Suppressor macrophage treated with lipopolysaccharide for 4 hours (primary cell): ENCODE measurements at regions not wholly inside any gene's neighbourhood (a gene's known extent, or its start where the extent isn't known, plus 50 kb on each side); places are given as distances from the start of the nearest gene placed in this dataset.
A peak's percentile ranks its signal among the peaks of the same experiment; 100 is the strongest.

Experiments used
- DNase-seq: peaks from one replicate; pipeline ENCODE4 v3.0.0-alpha.2; 2020

DNA sequence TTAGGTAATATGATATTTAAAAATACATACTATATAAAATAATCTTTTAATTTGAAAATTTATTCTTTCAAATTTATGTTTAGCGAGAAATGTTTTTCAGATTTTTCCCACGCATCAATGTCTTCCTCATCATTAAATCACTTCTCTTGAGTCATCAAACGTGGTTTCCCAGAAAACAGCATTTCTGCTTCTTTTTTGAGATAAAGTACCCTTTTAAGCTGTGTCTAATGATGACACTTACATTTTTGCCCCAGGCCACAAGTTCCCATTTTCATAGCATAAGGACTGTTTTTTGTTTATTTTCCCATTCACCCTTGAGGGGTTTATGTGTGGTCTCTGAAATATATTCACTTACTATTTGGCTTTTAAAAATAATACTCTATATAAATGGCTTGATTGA is 139.0 kb upstream of the HS3ST3A1 start:
- DNase-seq = peak; percentile 39

DNA sequence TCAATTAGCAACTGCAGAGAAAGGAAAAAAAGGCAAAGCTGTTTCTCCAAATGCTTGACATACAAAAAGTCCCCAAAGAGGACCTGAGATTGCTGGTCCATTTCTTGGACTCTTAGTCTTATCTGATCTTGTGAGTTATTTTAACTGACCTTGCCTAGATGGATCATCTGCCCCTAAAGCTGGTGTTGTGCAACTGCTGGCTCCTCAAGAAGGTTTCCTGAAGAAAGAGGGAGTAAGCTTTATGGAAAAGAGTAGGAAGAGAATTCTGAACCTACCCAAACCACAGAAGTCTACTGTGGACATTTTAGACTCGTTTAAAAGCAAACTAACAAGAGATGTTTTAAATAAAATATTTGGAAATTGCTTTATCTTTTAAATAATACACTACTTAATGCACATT is 140.0 kb upstream of the HS3ST3A1 start:
- DNase-seq = no peak

DNA sequence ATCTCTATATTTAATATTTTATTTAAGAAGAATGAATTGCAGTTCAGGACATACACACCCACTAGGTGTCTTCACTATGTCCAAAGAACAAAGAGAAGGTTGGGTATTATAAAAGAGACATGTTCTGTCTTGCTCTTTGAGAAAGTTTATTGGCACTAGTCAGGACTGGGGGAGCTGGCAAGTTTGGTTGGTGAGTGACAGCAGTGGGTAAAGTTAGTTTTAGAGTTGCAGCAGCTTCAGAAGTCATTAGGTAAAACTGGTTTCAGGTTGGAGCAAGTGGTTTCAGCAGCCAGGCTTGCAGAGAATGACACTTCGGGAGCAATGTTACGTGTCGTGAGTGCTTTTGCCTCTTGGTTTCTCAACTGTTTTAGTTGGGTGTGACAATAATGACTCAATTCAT is 142.2 kb upstream of the HS3ST3A1 start:
- DNase-seq = no peak

DNA sequence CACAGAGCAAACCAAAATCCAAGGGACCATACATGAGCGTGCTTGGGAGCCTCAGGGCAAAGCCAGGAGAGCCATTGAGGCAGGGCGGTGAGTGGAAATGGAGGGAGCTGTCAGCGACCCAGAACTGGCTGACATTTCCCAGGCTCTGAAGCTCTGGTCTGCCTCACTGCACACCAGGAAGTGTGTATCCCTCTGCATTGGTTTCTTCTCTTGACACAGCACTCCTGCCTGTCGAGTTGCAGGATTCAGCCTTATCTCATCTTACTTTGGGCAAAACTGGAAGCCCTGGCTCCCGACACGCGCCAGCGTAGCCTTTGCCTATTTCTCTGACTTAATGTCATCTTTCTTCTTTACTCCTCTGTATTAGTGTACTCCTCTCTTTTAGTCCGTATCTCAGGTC is 144.7 kb upstream of the HS3ST3A1 start:
- no peak for DNase-seq

- DNase-seq = no peak
Observed at GRCh38 chr17:13749166-13749890, 147.6 kb upstream of the HS3ST3A1 start.

DNA sequence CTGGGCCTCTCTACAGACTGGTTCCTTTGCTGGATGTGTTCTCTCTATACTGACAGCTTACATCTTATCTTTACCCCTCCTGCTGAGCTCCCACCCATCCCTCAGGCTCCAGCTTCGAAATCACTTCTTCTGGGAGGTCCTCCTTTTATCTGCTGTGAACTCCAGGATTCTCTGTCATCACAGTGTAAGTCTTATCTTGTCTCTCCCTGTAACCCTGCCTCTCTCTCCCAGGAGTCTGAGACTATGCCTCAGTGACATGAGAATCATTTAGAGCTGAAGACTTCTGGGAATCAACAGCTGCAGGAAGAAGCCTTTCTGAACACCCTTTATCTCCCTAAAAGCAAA is 148.1 kb upstream of the HS3ST3A1 start:
- DNase-seq = no peak

GRCh38 chr17:13750816-13751793 is 149.4 kb upstream of the HS3ST3A1 start:
- no peak for DNase-seq

- DNase-seq = no peak
Observed at GRCh38 chr17:13753154-13753553, 151.4 kb upstream of the HS3ST3A1 start.

GRCh38 chr17:13753771-13754170 is 152.0 kb upstream of the HS3ST3A1 start:
- no peak for DNase-seq

- DNase-seq = no peak
Observed at GRCh38 chr17:13755851-13756250, 154.1 kb upstream of the HS3ST3A1 start.

- no peak for DNase-seq
Observed at GRCh38 chr17:13756763-13757162, 155.0 kb upstream of the HS3ST3A1 start.

DNA sequence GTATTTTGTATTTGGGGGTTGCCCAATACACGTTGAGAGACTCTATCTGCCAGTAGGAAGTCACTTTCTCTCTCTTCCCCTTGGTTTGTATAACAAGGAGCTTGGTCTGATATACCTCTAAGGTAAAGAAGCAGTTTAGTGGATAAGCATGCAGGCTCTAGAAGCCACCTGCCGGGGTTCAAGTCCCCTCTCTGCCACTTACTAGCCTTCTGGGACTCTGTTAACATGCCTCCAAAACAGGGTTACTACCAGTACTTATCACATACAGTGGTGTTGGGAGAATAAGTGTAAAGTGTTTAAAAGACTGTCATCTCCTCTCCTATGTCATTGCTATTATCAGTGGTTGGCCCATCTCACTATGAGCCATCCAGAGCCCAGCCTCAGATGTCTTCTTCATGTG is 156.1 kb upstream of the HS3ST3A1 start:
- DNase-seq = no peak

DNA sequence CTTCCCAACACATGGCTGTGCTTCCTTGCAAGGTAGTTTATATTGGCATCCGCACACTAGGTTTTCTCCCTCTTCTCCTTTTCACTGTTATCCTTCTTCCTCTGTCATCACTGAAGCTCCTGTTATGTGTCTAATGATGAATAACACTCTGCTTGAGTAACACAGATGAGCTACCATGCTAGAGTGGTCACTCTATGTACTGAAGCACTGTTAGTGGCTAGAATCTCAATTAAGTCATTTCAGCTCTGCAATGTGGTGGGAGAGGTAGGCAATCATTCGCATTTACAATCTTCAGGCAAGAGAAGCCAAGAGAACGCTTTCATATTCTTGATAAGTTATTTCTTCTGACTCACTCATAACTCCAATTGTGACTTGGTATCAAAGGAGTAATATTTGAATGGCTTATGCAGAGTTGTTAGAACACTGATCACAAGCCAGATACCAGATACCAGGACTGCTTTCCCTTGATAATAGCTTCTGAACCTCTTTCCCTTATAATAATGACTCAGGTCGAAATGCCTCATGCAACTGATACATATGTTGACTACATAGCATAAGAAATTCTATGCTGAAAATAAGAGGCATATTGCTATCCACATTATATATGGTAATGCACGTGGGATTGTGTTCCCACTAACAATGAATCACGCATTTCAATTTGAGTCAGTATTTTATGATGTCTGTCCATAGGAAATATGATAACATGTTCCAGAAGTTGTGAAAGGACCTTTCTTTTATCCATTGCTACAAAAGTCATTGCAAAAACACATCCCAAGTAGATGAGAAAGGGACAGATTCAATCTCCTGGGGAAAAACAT is 158.0 kb upstream of the HS3ST3A1 start:
- DNase-seq = no peak

DNA sequence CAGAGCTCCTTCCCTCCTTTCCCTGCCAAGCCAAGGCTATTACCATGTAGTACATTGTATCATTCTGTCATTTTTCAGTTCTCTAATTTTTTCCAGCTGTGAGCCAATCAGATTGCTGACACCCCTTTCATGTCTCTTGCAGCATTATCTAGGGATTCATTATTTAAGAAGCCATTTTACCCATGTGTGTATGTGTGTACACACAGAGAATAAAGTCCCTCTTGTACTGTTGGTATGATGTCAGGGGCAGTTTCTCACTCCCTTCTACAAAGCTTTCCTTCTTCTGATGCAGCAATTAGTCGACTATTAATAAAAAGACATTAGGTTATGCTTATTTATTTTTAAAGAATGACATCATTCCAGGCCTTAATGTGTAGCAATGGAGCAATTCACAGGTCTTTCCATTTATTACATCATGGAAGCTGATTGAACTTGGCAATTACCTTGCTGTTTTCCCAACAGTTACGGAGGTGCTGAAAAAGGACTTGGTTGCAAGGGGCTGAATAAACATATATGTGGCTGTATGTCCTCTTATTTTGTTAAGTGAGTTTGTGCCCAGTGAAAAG is 159.4 kb upstream of the HS3ST3A1 start:
- DNase-seq = no peak

GRCh38 chr17:13765701-13766100 is 164.0 kb upstream of the HS3ST3A1 start:
- no peak for DNase-seq

- no peak for DNase-seq
Observed at GRCh38 chr17:13770702-13771101, 169.0 kb upstream of the HS3ST3A1 start.

- DNase-seq = no peak
Observed at GRCh38 chr17:13775450-13775849, 173.7 kb upstream of the HS3ST3A1 start.

- no peak for DNase-seq
Observed at GRCh38 chr17:13776027-13776551, 174.4 kb upstream of the HS3ST3A1 start.

- DNase-seq = no peak
Observed at GRCh38 chr17:13777003-13777402, 175.3 kb upstream of the HS3ST3A1 start.

DNA sequence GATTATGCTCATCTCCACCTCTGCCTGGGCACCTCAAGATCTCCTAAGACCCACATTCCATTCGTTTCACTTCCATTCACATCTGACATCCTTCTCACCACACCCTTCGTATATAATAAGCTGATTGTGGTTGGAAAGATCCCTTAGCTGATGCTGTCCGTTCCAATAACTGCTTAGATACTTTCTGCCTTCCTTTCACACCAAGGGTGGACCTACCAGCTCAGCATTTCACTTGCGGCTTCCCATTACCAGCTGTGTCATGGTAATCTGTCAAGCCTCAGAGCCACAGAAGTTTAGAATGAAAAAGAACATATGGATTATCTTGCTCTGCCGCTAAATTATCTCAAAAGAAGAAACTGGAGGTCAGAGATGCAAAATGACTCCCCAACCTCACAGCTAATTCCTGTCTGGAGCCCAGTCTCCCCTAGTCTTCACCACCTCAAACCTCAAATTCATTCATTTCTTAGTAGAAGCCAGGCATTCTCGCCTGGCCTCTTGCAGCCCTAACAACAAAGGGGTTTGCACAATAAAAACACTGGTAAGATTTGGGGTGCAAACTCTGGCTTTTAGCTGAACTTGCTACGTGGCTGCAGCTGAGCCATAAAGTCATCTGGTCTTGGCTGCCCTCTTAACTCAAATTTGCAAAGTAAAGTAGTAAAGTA is 182.8 kb upstream of the HS3ST3A1 start:
- DNase-seq = no peak

DNA sequence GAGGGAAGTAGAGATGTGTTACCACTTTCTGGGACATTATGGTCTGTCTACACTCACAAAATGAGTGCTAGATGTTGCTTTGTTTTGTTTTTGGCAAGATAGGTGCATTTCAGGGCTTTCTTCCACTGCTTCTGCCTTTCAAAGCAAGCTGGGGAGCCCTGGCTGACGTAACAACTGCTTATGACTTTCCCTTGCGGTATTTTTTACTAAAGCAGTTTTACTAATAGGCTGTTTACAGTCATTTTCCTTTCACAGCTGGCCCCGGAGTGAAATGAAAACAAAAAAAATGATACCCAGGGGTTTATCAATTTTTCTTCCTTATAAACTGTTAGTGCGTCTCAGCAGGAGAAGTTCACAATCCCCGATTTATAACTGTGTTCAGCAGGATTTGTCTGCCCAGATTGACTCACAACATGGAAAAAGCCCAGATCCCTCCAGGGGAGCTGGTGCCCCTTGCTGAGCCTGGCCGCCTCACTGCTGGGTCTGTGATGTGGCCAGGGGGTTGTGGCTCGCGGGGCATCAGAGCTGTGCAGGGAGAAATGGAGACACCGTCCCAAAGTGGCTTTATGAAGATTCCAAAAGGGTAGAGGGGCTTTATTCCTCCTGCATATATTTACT is 184.4 kb upstream of the HS3ST3A1 start:
- DNase-seq = no peak

GRCh38 chr17:13787636-13788035 is 185.9 kb upstream of the HS3ST3A1 start:
- no peak for DNase-seq
